ENCODE measurements at regions not wholly inside any gene's neighbourhood (a gene's known extent, or its start where the extent isn't known, plus 50 kb on each side); places are given as distances from the start of the nearest gene placed in this dataset.
A peak's percentile ranks its signal among the peaks of the same experiment; 100 is the strongest.

- DNase-seq = no peak
Measured at GRCh38 chr2:155109527-155109926, 411.0 kb downstream of the KCNJ3 start.

GRCh38 chr2:155100261-155100660 lies 401.8 kb downstream of the KCNJ3 start:
- no peak for DNase-seq

GRCh38 chr2:155099784-155100183 lies 401.3 kb downstream of the KCNJ3 start:
- DNase-seq = no peak

- no peak for DNase-seq
Measured at GRCh38 chr2:155095613-155096012, 397.1 kb downstream of the KCNJ3 start.

DNA sequence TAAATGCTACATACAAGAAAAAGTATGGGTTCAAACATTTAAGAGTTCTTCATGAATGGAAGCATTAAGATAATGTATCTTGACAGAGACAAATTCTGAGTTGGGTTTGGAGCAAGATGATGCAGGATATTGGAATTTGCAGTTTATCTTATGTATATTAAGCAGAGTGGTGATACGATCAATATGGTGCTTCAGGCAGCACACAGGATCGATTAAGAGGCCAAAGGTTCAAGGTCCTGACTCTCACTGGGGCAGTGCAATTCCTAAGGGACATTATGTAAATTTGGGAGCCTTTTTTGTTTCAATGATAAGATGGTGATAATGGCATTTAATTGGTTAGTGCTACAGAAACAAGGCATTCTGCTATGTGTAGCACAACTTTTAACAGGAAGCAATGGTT lies 381.9 kb downstream of the KCNJ3 start:
- no peak for DNase-seq

GRCh38 chr2:155070489-155070888 lies 372.0 kb downstream of the KCNJ3 start:
- DNase-seq = no peak

GRCh38 chr2:155062922-155063258 lies 364.4 kb downstream of the KCNJ3 start:
- no peak for DNase-seq

DNA sequence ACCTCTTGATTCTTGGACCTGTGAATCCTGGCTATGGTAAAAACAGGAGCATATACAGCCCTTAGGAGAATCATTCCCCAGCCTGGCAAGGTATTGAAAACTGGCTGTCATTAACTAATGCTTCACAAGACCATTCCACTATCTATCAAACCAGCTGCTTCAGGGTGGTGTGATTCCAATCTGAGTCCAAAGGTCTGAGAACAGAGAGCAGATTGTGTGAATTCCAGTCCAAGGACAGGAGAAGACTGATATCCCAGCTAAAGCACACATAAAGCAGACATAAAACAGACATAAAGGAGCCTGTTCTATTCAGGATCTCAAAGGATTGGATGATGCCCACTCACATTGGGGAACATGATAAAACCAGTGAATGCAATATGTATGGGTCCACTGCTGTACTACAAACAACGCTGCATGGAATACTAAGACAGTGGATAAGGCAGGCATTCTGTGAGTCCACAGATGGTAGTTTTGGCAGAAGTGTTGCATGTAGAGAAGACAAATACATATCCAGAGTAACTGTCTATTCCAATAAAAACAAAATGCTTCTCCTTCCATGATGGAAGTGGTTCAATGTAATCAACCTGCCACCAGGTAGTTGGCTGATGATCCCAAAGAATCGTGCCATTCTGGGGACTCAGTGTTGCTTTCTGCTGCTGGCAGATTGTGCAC lies 363.9 kb downstream of the KCNJ3 start:
- no peak for DNase-seq

- no peak for DNase-seq
Measured at GRCh38 chr2:155060896-155061295, 362.4 kb downstream of the KCNJ3 start.

- no peak for DNase-seq
Measured at GRCh38 chr2:155054712-155055111, 356.2 kb downstream of the KCNJ3 start.

DNA sequence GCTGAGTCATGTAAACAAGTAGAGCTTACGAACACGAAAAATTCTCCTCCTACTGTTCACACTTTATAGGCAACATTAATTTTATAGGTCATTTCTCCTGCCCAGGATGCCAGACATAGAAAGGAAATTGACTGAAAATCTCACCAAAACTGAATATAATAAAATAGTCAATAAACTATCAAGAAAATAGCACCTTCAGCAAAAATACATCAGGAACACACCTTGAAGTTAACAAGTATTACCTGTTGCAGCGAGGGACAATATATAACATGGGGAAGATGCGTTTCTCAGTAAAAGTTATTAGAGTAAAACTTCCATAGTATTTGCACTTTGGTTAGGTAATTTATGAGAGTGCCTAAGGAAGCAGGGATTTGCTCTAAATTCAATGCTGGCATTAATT lies 344.6 kb downstream of the KCNJ3 start:
- DNase-seq = no peak

DNA sequence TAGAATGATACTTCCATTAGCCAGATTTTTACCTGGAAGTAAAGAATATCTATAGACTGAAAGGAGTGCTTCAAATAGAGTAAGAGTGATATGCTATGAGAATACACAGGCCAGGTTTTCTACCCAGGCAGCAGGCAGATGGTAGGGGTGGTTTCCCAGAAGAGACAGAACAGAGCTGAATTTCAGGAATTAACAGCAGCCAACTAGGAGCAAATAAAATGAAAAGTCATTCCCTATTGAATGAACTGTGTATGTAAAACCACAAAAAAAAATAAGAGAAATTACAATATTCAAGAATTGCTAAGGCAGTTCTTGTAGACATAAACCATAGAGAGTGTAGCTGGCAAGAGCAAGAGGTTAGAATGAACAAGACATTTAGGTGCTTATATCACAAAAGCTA lies 336.8 kb downstream of the KCNJ3 start:
- DNase-seq = no peak

DNA sequence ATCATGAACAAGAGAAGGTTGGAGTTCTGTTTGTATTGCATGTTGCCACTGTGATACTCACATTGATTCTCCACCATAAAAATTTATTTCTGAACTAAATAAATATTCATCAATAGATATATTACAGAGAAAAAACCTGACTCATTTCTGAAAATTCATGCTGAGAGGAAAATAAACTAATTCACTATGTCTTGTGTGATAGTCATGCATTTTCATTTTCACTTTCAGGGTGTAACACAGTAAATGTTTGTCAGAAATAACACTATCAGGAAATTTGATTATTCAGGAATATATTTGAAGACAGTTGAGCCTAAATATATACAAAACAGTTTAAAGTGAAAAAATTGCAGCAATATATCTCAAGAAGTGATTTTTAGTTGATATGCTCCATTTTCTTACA lies 335.2 kb downstream of the KCNJ3 start:
- DNase-seq = no peak

GRCh38 chr2:155030296-155030695 lies 331.8 kb downstream of the KCNJ3 start:
- no peak for DNase-seq

DNA sequence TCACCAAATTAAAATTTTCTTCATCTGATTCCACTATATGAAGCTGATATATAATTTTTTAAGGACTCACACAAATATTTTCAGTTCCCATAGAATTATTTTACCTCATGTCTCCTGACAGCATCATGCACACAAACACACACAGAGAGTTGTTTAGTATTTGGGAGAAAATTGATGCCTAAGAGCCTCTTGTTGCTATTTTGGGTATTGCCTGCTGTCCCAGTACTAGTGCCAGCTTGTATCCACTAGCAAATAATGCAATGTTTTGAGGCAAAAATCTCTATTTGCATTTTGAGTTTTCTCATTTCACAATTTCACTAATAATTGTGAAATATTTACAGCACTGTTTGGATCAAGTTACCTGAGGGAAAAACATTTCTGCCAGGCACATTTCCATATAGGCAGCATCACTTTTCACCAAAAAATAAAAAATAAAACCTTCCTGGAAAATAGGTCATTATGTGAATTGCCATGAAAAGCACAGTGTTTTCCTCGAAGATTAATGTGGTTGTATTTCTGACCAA lies 328.2 kb downstream of the KCNJ3 start:
- DNase-seq = no peak

DNA sequence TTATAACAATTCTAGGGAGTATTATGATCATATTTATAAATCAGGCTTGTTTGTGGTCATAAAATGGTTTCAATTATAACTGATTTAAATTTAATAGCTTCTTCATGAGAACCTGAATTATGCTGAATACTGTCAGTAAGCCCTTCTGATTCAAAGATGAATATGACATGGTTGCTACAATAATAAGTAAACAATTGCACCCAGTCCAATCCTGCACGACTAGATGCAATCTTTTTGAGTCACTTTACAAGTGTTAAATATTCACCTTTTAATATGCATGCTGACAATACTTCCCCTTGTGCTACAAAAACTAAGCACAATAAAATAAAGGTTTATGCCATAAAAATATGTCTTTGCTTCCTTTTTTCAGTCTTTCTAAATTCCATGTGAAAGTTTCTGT lies 325.2 kb downstream of the KCNJ3 start:
- DNase-seq = no peak

- no peak for DNase-seq
Measured at GRCh38 chr2:155022531-155022930, 324.0 kb downstream of the KCNJ3 start.

GRCh38 chr2:155021618-155022017 lies 323.1 kb downstream of the KCNJ3 start:
- peak; percentile 31 for DNase-seq

- no peak for DNase-seq
Measured at GRCh38 chr2:155020246-155020645, 321.8 kb downstream of the KCNJ3 start.

DNA sequence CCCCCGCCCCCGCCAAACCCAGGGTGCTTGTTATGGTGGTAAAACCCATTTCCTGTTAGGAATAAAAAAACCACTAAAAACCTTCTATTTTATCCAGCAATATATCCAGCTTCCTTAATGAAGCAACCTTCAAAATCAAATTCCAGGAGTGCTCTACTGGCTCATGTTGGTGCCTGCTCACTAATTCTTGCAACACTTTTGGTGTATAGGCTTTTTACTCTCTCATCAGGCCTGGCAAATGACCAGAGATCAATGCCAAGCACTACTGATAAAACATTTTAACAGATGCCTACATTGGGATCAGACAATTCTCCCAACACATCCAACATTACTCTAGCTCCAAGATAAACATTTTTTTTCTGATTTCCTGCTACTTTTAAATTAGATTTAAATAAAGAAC lies 312.4 kb downstream of the KCNJ3 start:
- DNase-seq = no peak

- no peak for DNase-seq
Measured at GRCh38 chr2:154995361-154995760, 296.9 kb downstream of the KCNJ3 start.

DNA sequence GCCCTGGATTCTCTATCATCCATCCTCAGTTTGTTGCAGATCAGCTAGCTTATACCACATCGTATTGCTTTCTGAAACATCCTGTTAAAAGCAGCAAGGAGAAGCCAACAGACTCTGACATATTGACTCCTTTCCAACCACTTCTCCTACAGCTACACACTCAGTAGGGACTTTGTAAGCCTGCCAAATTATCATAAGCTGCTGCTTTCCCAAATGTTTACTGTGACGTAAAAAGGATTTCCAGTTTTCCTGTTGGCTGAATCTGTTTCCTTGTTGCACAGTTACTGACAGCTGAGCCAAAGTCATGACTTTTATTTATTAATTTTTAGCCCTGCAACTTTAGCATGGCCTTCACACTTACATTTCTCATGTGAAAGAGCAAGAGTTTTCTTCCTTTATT lies 294.3 kb downstream of the KCNJ3 start:
- no peak for DNase-seq

DNA sequence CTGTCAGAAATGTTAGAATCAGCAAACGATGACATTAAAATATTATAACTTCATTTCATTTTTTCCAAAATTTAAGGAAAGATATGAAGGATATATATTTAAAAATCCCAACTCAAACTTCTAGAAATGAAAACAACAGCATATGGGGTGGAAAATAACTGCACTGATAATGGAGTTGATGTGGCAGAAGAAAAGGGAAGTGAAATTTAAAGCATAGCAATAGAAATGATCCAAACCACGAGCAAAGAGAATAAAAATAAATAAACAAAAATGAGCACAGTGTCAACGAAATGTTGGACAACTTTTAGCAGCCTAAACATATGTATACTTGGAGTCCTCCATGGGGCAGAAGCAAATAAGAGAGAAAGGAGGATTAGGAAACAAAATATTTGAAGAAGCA lies 280.2 kb downstream of the KCNJ3 start:
- DNase-seq = no peak

GRCh38 chr2:154978244-154978643 lies 279.7 kb downstream of the KCNJ3 start:
- DNase-seq = no peak

DNA sequence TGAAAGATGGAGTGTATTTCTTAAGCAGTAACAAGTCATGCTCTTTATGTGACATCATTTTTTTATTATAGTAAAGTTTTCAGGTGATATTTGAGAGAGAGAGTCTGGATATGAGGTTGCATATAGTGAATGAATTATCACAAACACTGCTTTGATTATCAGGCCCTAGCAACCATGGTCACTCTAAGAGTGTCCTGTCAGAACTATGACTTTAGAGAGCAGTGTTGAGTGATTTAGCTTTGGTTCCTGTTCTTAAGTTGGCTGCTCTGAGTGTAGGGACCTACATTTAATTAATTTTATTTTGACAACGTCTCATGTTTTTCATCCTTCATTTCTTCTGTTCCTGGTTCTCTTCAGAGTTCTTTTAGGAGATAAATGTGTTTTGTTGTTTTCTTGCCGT lies 275.5 kb downstream of the KCNJ3 start:
- no peak for DNase-seq

- no peak for DNase-seq
Measured at GRCh38 chr2:154963511-154963910, 265.0 kb downstream of the KCNJ3 start.

Measured in NCI-H1105 (cell line).